ENCODE measurements at regions not wholly inside any gene's neighbourhood (a gene's known extent, or its start where the extent isn't known, plus 50 kb on each side); places are given as distances from the start of the nearest gene placed in this dataset.

- TF ChIP-seq POLR2A (IDR thresholded peaks at IDR 0.05; ENCODE audit: low read length), result no peak
- no peak for TF ChIP-seq GATA1 (IDR thresholded peaks at IDR 0.05; ENCODE audit: low read depth, low read length)
Observed at GRCh38 chr2:71784734-71785511, 331.6 kb downstream of the DYSF start.
